Upper lobe of right lung (tissue), 1 donor: ENCODE measurements at regions not wholly inside any gene's neighbourhood (a gene's known extent, or its start where the extent isn't known, plus 50 kb on each side); places are given as distances from the start of the nearest gene placed in this dataset.

Experiments used
- ATAC-seq: fragments of 200-7000 bp; cut with Tn5 transposase; one replicate; pipeline ENCODE4 v1.9.1; 2020; ENCODE audit warnings: mild to moderate bottlenecking, moderate library complexity
- DNase-seq: peaks from one replicate; pipeline ENCODE4 v3.0.0-alpha.2; 2020
- H3K27ac ChIP-seq: fragments of 200-600 bp; one replicate; pipeline ENCODE4 v1.8.0; 2022
- H3K27me3 ChIP-seq: fragments of 200-600 bp; one replicate; pipeline ENCODE4 v1.8.0; 2022; ENCODE audit warnings: mild to moderate bottlenecking
- H3K36me3 ChIP-seq: fragments of 200-600 bp; one replicate; pipeline ENCODE4 v1.8.0; 2022
- H3K4me1 ChIP-seq: fragments of 200-600 bp; one replicate; pipeline ENCODE4 v1.8.0; 2022
- H3K4me3 ChIP-seq: fragments of 200-600 bp; one replicate; pipeline ENCODE4 v1.8.0; 2022; ENCODE audit warnings: mild to moderate bottlenecking
- H3K9me3 ChIP-seq: fragments of 200-600 bp; one replicate; pipeline ENCODE4 v1.8.0; 2022
- intact Hi-C: fragments of 100-400 bp; cut with DNase I; formaldehyde crosslinking; loops from one replicate; pipeline ENCODE4 v1.11.0; 2022
- TF ChIP-seq, protein P1 (sequence below): fragments of 200-600 bp; IDR thresholded peaks from one replicate; pipeline ENCODE4 v1.8.0; 2022; ENCODE audit warnings: antibody characterized with exemption
- donor health status: DM: no; HTN: yes; CAD: no; lungs with severe emphysema.

DNA sequence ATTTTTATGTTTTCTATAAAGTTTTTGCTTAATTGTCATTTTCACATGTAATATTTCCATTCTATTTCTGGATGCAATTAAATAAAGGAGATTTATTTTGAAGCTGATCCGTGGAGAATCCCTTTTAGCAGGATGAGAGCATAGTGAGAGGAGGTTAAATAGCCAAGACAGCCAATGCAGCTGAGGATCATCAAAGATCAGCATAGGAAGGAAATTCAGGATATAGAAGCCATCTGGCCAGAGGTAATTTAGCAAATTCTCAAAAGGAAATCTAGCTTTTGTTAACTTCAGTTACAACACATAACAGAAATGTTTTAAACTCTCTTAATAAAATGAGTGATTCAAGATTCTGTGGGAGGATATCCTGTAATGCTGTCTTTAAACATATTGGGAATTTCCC lies 122.8 kb upstream of the PDE3A start:
- Histone ChIP-seq H3K9me3 (no peaks in the 10 kb centered on the region), H3K4me1 (no peaks in the 10 kb centered on the region), H3K27me3 (no peaks in the 10 kb centered on the region), H3K4me3 (no peak overlapping the region), H3K27ac (no peak overlapping the region), H3K36me3 (no peaks in the 10 kb centered on the region)
- TF ChIP-seq, protein P1, sequence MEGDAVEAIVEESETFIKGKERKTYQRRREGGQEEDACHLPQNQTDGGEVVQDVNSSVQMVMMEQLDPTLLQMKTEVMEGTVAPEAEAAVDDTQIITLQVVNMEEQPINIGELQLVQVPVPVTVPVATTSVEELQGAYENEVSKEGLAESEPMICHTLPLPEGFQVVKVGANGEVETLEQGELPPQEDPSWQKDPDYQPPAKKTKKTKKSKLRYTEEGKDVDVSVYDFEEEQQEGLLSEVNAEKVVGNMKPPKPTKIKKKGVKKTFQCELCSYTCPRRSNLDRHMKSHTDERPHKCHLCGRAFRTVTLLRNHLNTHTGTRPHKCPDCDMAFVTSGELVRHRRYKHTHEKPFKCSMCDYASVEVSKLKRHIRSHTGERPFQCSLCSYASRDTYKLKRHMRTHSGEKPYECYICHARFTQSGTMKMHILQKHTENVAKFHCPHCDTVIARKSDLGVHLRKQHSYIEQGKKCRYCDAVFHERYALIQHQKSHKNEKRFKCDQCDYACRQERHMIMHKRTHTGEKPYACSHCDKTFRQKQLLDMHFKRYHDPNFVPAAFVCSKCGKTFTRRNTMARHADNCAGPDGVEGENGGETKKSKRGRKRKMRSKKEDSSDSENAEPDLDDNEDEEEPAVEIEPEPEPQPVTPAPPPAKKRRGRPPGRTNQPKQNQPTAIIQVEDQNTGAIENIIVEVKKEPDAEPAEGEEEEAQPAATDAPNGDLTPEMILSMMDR, result no peak
- intact Hi-C loops, result no loop called here
- no peak for DNase-seq
- no peak for ATAC-seq

DNA sequence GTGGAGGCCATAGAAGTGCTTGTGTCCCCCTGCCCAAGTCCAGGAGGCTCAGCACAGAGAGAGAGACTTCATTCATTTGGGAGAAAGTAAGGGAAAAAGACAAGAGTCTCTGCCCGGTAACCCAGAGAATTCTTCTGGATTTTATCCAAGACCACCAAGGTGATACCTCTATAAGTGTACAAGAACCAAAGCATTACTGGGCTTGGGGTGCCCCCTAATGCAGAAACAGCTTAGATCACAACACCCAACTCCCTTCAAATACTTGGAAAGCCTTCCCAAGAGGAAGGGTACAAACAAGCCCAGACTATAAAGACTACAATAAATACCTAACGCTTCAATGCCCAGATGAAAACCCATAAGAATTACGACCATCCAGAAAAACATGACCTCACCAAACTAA lies 119.7 kb upstream of the PDE3A start:
- Histone ChIP-seq H3K36me3 (no peaks in the 10 kb centered on the region), H3K27me3 (no peaks in the 10 kb centered on the region), H3K4me3 (no peak overlapping the region), H3K27ac (no peak overlapping the region), H3K4me1 (no peaks in the 10 kb centered on the region), H3K9me3 (no peaks in the 10 kb centered on the region)
- ATAC-seq (no peak), DNase-seq (no peak)
- TF ChIP-seq, protein P1, result no peak
- intact Hi-C loops, result no loop called here

DNA sequence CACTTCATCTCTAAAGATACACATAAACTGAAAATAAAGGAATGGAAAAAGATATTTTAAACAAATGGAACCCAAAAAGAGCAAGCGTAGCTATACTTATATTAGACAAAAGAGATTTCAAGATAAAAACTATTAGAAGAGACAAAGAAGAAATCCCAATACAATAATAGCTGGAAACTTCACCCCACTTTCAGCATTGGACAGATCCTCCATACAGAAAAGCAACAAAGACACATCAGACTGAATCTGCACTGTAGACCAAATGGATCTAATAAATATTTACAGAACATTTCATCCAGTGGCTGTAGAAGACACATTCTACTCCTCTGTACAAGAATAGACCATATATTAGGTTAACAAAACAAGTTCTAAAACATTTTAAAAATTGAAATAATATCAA lies 117.6 kb upstream of the PDE3A start:
- no peaks in the 10 kb centered on the region for H3K36me3 ChIP-seq
- no peak for ATAC-seq
- no peak overlapping the region for H3K27ac ChIP-seq
- intact Hi-C loops, result no loop called here
- no peak overlapping the region for H3K4me3 ChIP-seq
- no peaks in the 10 kb centered on the region for H3K4me1 ChIP-seq
- DNase-seq, result no peak
- no peaks in the 10 kb centered on the region for H3K9me3 ChIP-seq
- H3K27me3 ChIP-seq, result no peaks in the 10 kb centered on the region
- TF ChIP-seq, protein P1, result no peak

DNA sequence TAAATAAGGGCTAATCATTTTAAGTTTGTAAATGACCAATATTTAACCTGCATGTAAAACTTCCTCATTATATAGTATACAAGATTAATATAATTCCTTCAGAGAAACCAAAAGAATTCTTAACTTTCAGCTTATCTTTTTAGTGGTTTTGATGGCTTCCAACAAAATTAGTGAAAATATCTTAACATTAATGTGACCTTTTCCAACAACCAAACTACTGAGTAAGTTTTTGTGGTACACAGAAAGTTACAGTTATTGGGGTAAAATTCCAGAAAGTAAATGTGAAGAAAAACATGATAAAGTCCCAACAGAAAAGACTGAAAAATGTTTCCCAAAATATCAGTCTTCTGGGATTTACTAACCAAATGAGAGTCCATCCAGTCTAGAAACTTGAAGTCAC lies 111.0 kb upstream of the PDE3A start:
- no peaks in the 10 kb centered on the region for H3K9me3 ChIP-seq
- TF ChIP-seq, protein P1, result no peak
- intact Hi-C loops, result no loop called here
- DNase-seq (no peak), ATAC-seq (no peak)
- H3K27ac ChIP-seq, result no peak overlapping the region
- H3K27me3 ChIP-seq, result no peaks in the 10 kb centered on the region
- H3K4me1 ChIP-seq, result no peaks in the 10 kb centered on the region
- no peak overlapping the region for H3K4me3 ChIP-seq
- H3K36me3 ChIP-seq, result no peaks in the 10 kb centered on the region

DNA sequence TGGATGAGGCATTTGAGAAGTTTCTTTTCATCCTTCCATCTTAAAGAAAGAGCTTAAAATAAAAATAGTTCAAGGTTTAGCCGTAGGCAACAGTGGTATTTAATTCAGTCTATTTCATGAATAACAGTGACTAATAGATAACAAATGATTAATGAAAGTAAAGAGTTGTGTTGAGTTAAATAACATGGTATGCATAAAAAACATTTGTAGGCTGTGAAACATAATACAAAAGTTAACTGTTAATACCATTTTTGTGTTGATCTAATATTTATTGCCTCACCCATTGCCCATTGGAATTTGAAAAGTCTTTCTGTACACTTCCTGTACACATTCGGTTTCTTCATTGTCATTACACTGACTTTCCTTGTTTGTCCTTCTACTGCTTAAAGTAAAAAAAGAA lies 108.6 kb upstream of the PDE3A start:
- Histone ChIP-seq H3K27ac (no peak overlapping the region), H3K27me3 (no peaks in the 10 kb centered on the region), H3K4me1 (no peaks in the 10 kb centered on the region), H3K36me3 (no peaks in the 10 kb centered on the region), H3K4me3 (no peak overlapping the region), H3K9me3 (no peaks in the 10 kb centered on the region)
- intact Hi-C loops, result no loop called here
- DNase-seq (no peak), ATAC-seq (no peak)
- TF ChIP-seq, protein P1, result no peak

DNA sequence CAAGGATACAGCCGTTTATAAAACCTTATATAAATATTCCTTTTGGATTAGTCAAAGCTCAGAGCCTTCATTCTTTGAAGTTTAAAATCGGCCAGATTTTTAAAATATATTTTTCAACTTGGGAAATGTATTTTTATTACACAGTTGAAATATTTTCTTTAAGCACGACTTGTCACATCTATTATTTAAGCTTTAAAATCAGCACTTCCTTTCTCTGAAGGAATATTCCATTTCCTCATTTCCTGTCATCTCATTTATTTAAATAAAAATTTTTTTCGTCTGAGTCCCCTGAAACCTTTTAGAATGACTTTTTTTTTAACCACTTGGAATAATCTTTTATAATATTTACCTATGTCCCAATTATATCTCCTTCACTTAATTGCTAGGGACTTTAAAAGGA lies 107.5 kb upstream of the PDE3A start:
- TF ChIP-seq, protein P1, result no peak
- Histone ChIP-seq H3K36me3 (no peaks in the 10 kb centered on the region), H3K4me1 (no peaks in the 10 kb centered on the region), H3K27ac (no peak overlapping the region), H3K27me3 (no peaks in the 10 kb centered on the region), H3K9me3 (no peaks in the 10 kb centered on the region), H3K4me3 (no peak overlapping the region)
- DNase-seq (no peak), ATAC-seq (no peak)
- intact Hi-C loops, result no loop called here
